Motor neuron (in vitro differentiated cells): ENCODE measurements at regions not wholly inside any gene's neighbourhood (a gene's known extent, or its start where the extent isn't known, plus 50 kb on each side); places are given as distances from the start of the nearest gene placed in this dataset.

Experiments used
- ATAC-seq, 8 experiments: fragments of 200-7000 bp; cut with Tn5 transposase; replicated peaks in 6 of 8; 2 replicates each; pipeline ENCODE4 v1.8.0; 2021; ENCODE audit warnings: mild to moderate bottlenecking in 8 of 8, moderate library complexity in 8 of 8
- H3K27ac ChIP-seq, 2 donors: fragments of 250-450 bp; sonication (Bioruptor Pico); 2 replicates each; pipeline ENCODE4 v1.9.0; 2021; ENCODE audit warnings: antibody characterized with exemption in 2 of 2, mild to moderate bottlenecking in 2 of 2, moderate library complexity in 1 of 2
- H3K4me1 ChIP-seq, 2 donors: fragments of 250-450 bp; sonication (Bioruptor Pico); replicated peaks in 1 of 2; 2 replicates each; pipeline ENCODE4 v1.6.1; 2021; ENCODE audit warnings: antibody characterized with exemption in 2 of 2, mild to moderate bottlenecking in 2 of 2, moderate library complexity in 1 of 2
- H3K4me3 ChIP-seq, 5 donors: fragments of 250-450 bp; sonication (Bioruptor Pico); 2 replicates each; pipeline ENCODE4 v1.9.0; 2021; ENCODE audit warnings: antibody characterized with exemption in 5 of 5, mild to moderate bottlenecking in 5 of 5, moderate library complexity in 4 of 5
- WGBS, 10 experiments: fragments of 450-650 bp; shearing (Covaris generic); methylation state at CpG; one replicate each; pipeline ENCODE4 v1.0.0; 2022; 5-methylcytosine and 5-hydroxymethylcytosine counted together
- in situ Hi-C, 9 experiments: fragments of 400-800 bp; cut with MboI; loops; one replicate each; pipeline ENCODE4 v1.15.0; 2021; ENCODE audit warnings: low sequenced_read_pairs in 9 of 9, low pct_unique_long_range_greater_than_20kb in 2 of 9; ENCODE audit not compliant: unreplicated experiment in 9 of 9

GRCh38 chr11:112852143-112852866, 108.9 kb upstream of the NCAM1 start:
- no peaks in the 10 kb centered on the region for H3K4me1 ChIP-seq
- WGBS, 10 experiments = 6 to 100% (median 80%) methylated on average over 1 to 5 of the region's 5 CpGs
- no peak overlapping the region for H3K4me3 ChIP-seq
- peak in 4 of 8 experiments; percentile 40 to 97 (median 80) for ATAC-seq
- H3K27ac ChIP-seq = no peak overlapping the region
- in situ Hi-C loops = no loop called here

GRCh38 chr11:112856133-112856532, 105.1 kb upstream of the NCAM1 start:
- in situ Hi-C loops = no loop called here
- Histone ChIP-seq H3K27ac (no peak overlapping the region), H3K4me3 (no peak overlapping the region), H3K4me1 (no peaks in the 10 kb centered on the region)
- WGBS, 10 experiments = 25 to 93% (median 84%) methylated on average over 1 to 4 of the region's 4 CpGs; no CpG with 5 or more reads in 4 of the 10 experiments
- ATAC-seq = no peak

- Histone ChIP-seq H3K4me1 (no peaks in the 10 kb centered on the region), H3K27ac (no peak overlapping the region), H3K4me3 (no peak overlapping the region)
- in situ Hi-C loops = no loop called here
- no peak for ATAC-seq
- 0 to 88% (median 18%) methylated on average over 1 to 2 of the region's 2 CpGs; no CpG with 5 or more reads in 2 of the 10 experiments for WGBS, 10 experiments
These were observed 104.6 kb upstream of the NCAM1 start for GRCh38 chr11:112856591-112856990.

- no peak for ATAC-seq
- H3K4me3 ChIP-seq = no peak overlapping the region
These were observed 102.8 kb upstream of the NCAM1 start for GRCh38 chr11:112858289-112859023.

GRCh38 chr11:112859787-112860186, 101.4 kb upstream of the NCAM1 start:
- 54 to 100% (median 93%) methylated on average over 1 to 3 of the region's 3 CpGs; no CpG with 5 or more reads in 3 of the 10 experiments for WGBS, 10 experiments
- no peak overlapping the region for H3K27ac ChIP-seq
- in situ Hi-C loops = no loop called here
- H3K4me3 ChIP-seq = no peak overlapping the region
- peaks cover 6% of the 10 kb centered on the region in 2 donors for H3K4me1 ChIP-seq
- no peak for ATAC-seq

More at GRCh38 chr11:112858289-112859023, 102.8 kb upstream of the NCAM1 start:
- 37 to 93% (median 70%) methylated on average over 1 to 5 of the region's 5 CpGs; no CpG with 5 or more reads in 1 of the 10 experiments for WGBS, 10 experiments
- in situ Hi-C loops = no loop called here
- no peak overlapping the region for H3K27ac ChIP-seq
- no peaks in the 10 kb centered on the region for H3K4me1 ChIP-seq

- ATAC-seq = no peak
- H3K4me1 ChIP-seq = peaks cover 6 to 7% of the 10 kb centered on the region in 2 donors
- H3K27ac ChIP-seq = no peak overlapping the region
- no peak overlapping the region for H3K4me3 ChIP-seq
- in situ Hi-C loops = no loop called here
These were observed 99.9 kb upstream of the NCAM1 start for GRCh38 chr11:112861356-112861755.

- in situ Hi-C loops = no loop called here
- Histone ChIP-seq H3K4me3 (no peak overlapping the region), H3K27ac (no peak overlapping the region), H3K4me1 (peaks cover 6 to 7% of the 10 kb centered on the region in 2 donors)
- no peak for ATAC-seq
- WGBS, 10 experiments = 0 to 100% (median 83%) methylated on average over 1 of the region's 1 CpG; no CpG with 5 or more reads in 2 of the 10 experiments
These were observed 97.9 kb upstream of the NCAM1 start for GRCh38 chr11:112863305-112863704.

- H3K4me1 ChIP-seq = peaks cover 6 to 7% of the 10 kb centered on the region in 2 donors
- H3K4me3 ChIP-seq = no peak overlapping the region
- 23 to 92% (median 86%) methylated on average over 1 to 6 of the region's 9 CpGs; no CpG with 5 or more reads in 3 of the 10 experiments for WGBS, 10 experiments
- in situ Hi-C loops = no loop called here
- no peak overlapping the region for H3K27ac ChIP-seq
- peak in 5 of 8 experiments; percentile 38 to 60 (median 56) for ATAC-seq
These were observed 96.5 kb upstream of the NCAM1 start for GRCh38 chr11:112864672-112865071.

GRCh38 chr11:112871909-112872500, 89.2 kb upstream of the NCAM1 start:
- WGBS, 10 experiments = 17 to 73% (median 48%) methylated on average over 1 to 6 of the region's 7 CpGs; no CpG with 5 or more reads in 4 of the 10 experiments
- Histone ChIP-seq H3K27ac (peak overlapping the region; percentile 58 to 64), H3K4me1 (peaks cover 14 to 23% of the 10 kb centered on the region in 2 donors), H3K4me3 (no peak overlapping the region)
- in situ Hi-C loops = no loop called here
- peak in 7 of 8 experiments; percentile 26 to 97 (median 96) for ATAC-seq

GRCh38 chr11:112874980-112875379, 86.2 kb upstream of the NCAM1 start:
- Histone ChIP-seq H3K27ac (no peak overlapping the region), H3K4me1 (peaks cover 27 to 40% of the 10 kb centered on the region in 2 donors), H3K4me3 (no peak overlapping the region)
- in situ Hi-C loops = no loop called here
- no peak for ATAC-seq
- WGBS, 10 experiments = 20 to 100% (median 79%) methylated on average over 1 to 3 of the region's 3 CpGs; no CpG with 5 or more reads in 1 of the 10 experiments

- Histone ChIP-seq H3K4me3 (no peak overlapping the region), H3K27ac (peak overlapping the region; percentile 71 to 78), H3K4me1 (peaks cover 16 to 22% of the 10 kb centered on the region in 2 donors)
- 0 to 90% (median 47%) methylated on average over 1 to 5 of the region's 11 CpGs; no CpG with 5 or more reads in 5 of the 10 experiments for WGBS, 10 experiments
- in situ Hi-C loops = no loop called here
- ATAC-seq = peak in 5 of 8 experiments; percentile 78 to 94 (median 92)
These were observed 83.6 kb upstream of the NCAM1 start for GRCh38 chr11:112877581-112877980.

- ATAC-seq = peak in 5 of 8 experiments; percentile 62 to 82 (median 77)
- in situ Hi-C loops = no loop called here
- H3K27ac ChIP-seq = peak overlapping the region; percentile 75 to 78
- 21 to 80% (median 33%) methylated on average over 1 to 4 of the region's 7 CpGs; no CpG with 5 or more reads in 4 of the 10 experiments for WGBS, 10 experiments
- peaks cover 13 to 22% of the 10 kb centered on the region in 2 donors for H3K4me1 ChIP-seq
- no peak overlapping the region for H3K4me3 ChIP-seq
These were observed 83.1 kb upstream of the NCAM1 start for GRCh38 chr11:112878033-112878601.
